Ovary (tissue), 7 donors: ENCODE measurements at regions not wholly inside any gene's neighbourhood (a gene's known extent, or its start where the extent isn't known, plus 50 kb on each side); places are given as distances from the start of the nearest gene placed in this dataset.

Experiments
- DNase-seq, 5 donors: peaks; one replicate each; pipeline ENCODE4 v3.0.0-alpha.2; 2019 to 2020
- H3K27ac ChIP-seq, 2 donors: fragments of 200-600 bp; one replicate each; pipeline versions ENCODE4 v1.5.1 to v1.8.0; 2019 to 2022
- H3K27me3 ChIP-seq: fragments of 200-600 bp; one replicate; pipeline ENCODE4 v1.8.0; 2022
- H3K36me3 ChIP-seq: fragments of 200-600 bp; sonication (generic); one replicate; pipeline ENCODE4 v1.5.1; 2019
- H3K4me1 ChIP-seq: one replicate; pipeline ENCODE4 v1.8.1; 2013; ENCODE audit warnings: mild to moderate bottlenecking, moderate library complexity; ENCODE audit not compliant: insufficient read depth
- H3K4me3 ChIP-seq: fragments of 200-600 bp; sonication (generic); one replicate; pipeline ENCODE4 v1.5.1; 2017
- H3K9me3 ChIP-seq, 2 donors: fragments of 200-600 bp in 1 of 2; sonication (generic) in 1 of 2; one replicate each; pipeline versions ENCODE4 v1.5.1 to v1.8.1; 2013 to 2019; ENCODE audit warnings: mild to moderate bottlenecking in 1 of 2, moderate library complexity in 1 of 2
- EP300 ChIP-seq: sonication (generic); formaldehyde crosslinking; IDR thresholded peaks from one replicate; pipeline ENCODE4 v1.6.1; 2017; ENCODE audit warnings: antibody characterized with exemption
- POLR2A ChIP-seq: fragments of 450-650 bp; IDR thresholded peaks from one replicate; pipeline ENCODE4 v1.6.1; 2017; ENCODE audit warnings: antibody characterized with exemption, mild to moderate bottlenecking, moderate library complexity
- WGBS, 3 donors: extraction: QIAGEN DNeasy Blood & Tissue Kit in 1 of 3; methylation state at CpG; one replicate each; pipeline versions ENCODE4 v1.1.5 to v1.1.7; 2013 to 2017; 5-methylcytosine and 5-hydroxymethylcytosine counted together
- intact Hi-C, 4 donors: fragments of 100-400 bp; cut with DNase I; formaldehyde crosslinking; loops; one replicate each; pipeline versions ENCODE4 v1.11.0 to v1.15.1; 2022 to 2023
- TF ChIP-seq, protein P1 (sequence below), 3 donors: fragments of 450-650 bp in 2 of 3; fragments of 200-600 bp in 1 of 3; IDR thresholded peaks; one replicate each; pipeline versions ENCODE4 v1.5.1 to v1.8.0; 2016 to 2022; ENCODE audit warnings: antibody characterized with exemption in 3 of 3, mild to moderate bottlenecking in 1 of 3
- donor health status: DM: no; HTN: no; CAD: no; lungs with moderate emphysema.
- donor health status: DM: no; HTN: no; CAD: no.
- donor health status: Bipolar disorder and iron deficiency.
- donor health status: DM: no; HTN: no; CAD: no.
- donor health status: DM: yes; HTN: yes; CAD: no.

DNA sequence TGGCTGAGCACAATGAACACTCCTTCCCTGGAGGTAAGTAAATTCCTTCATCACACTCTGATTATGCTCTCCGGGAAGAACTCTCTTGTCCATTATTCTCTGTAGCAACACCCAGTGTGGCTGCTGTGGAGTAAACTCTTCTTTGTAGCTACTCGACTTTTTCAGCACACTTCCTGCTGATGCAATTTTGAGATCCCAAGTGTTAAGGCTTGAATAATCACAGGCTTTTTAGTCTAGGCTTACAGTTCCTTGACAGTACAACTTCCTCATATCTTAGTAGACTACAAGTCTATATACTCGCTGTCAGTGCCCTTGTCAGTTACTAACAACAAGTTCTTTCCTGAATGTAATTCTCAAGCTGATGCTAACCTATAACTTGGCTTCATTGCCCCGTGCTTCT is 301.8 kb upstream of the API5 start:
- intact Hi-C loops, result no loop called here
- Histone ChIP-seq H3K27ac (no peak overlapping the region), H3K9me3 (peaks cover 0 to 4% of the 10 kb centered on the region in 2 donors), H3K4me3 (no peak overlapping the region), H3K27me3 (no peaks in the 10 kb centered on the region), H3K4me1 (no peaks in the 10 kb centered on the region), H3K36me3 (no peaks in the 10 kb centered on the region)
- WGBS, 3 donors, result 65 to 72% (median 66%) methylated on average over 4 of the region's 4 CpGs
- TF ChIP-seq, protein P1, sequence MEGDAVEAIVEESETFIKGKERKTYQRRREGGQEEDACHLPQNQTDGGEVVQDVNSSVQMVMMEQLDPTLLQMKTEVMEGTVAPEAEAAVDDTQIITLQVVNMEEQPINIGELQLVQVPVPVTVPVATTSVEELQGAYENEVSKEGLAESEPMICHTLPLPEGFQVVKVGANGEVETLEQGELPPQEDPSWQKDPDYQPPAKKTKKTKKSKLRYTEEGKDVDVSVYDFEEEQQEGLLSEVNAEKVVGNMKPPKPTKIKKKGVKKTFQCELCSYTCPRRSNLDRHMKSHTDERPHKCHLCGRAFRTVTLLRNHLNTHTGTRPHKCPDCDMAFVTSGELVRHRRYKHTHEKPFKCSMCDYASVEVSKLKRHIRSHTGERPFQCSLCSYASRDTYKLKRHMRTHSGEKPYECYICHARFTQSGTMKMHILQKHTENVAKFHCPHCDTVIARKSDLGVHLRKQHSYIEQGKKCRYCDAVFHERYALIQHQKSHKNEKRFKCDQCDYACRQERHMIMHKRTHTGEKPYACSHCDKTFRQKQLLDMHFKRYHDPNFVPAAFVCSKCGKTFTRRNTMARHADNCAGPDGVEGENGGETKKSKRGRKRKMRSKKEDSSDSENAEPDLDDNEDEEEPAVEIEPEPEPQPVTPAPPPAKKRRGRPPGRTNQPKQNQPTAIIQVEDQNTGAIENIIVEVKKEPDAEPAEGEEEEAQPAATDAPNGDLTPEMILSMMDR (IDR thresholded peaks at IDR 0.05), result no peak
- no peak for TF ChIP-seq POLR2A
- no peak for TF ChIP-seq EP300
- DNase-seq, result no peak

DNA sequence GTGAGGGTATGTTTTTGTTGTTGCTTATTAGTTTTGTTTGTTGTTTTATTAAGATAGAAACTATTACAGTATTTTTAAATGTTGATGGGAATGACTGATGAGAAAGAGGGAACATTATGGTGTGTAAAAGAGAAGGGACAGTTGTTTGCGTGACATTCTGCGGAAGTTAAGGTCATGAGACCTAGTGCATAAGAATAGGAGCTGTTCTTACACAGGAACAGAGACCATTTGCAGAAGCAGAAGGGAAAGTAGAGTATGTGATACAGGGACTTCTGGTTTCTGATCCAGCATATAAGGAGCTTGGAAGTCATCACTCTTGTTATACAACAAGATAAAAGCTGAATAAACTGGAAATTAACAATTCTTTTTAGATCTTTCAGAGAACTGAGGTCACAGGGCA is 299.2 kb upstream of the API5 start:
- WGBS, 3 donors, result 56 to 97% (median 65%) methylated on average over 2 of the region's 2 CpGs

DNA sequence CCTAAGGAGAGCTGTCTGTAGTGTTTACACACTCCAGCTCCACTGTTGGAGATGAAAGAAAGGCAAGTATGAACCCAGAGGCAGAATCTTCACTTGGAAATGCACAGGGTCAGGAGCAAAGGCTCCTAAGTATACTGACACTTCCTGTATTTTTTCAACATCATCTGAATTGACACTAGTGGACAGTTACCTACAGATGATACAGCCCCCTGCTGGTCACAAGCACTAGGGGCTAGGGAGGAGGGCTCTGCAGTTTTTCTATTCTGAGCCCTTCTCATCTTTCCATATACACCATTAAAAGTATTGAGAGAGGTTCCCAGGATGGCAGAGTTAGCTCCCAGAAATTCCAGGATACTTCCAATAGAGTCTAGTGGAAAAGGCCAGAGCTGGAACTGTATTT is 290.3 kb upstream of the API5 start:
- Histone ChIP-seq H3K36me3 (no peaks in the 10 kb centered on the region), H3K4me1 (no peaks in the 10 kb centered on the region), H3K4me3 (no peak overlapping the region), H3K27ac (no peak overlapping the region), H3K27me3 (no peaks in the 10 kb centered on the region), H3K9me3 (no peaks in the 10 kb centered on the region)
- TF ChIP-seq POLR2A (no peak), EP300 (no peak)
- TF ChIP-seq, protein P1 (IDR thresholded peaks at IDR 0.05), result no peak
- intact Hi-C loops, result no loop called here
- no peak for DNase-seq

More for the DNA sequence above, 299.2 kb upstream of the API5 start:
- Histone ChIP-seq H3K9me3 (peaks cover 0 to 4% of the 10 kb centered on the region in 2 donors), H3K27ac (no peak overlapping the region), H3K27me3 (no peaks in the 10 kb centered on the region), H3K4me3 (no peak overlapping the region), H3K36me3 (no peaks in the 10 kb centered on the region), H3K4me1 (no peaks in the 10 kb centered on the region)
- DNase-seq, result no peak
- intact Hi-C loops, result no loop called here
- TF ChIP-seq EP300 (no peak), POLR2A (no peak)
- TF ChIP-seq, protein P1 (IDR thresholded peaks at IDR 0.05), result no peak

DNA sequence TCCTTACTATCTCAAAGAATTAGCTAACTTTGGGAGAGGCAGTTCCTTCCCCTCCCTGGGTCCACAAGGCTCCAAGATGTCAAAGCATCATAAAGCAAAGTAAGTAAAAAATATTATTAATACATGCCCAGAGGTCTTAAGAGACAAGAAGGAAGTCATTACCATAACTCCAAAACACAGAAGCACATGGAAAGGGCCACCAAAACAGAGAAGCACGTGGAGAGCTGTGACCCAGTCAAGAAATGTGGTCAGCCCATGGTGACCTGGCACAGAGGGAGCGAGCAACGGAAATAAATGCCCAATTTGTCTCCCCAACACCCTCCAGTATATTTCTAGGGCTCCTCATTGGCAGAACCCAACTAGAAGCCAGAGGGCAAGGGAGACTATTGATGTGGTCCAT is 277.5 kb upstream of the API5 start:
- WGBS, 3 donors, result 78 to 87% (median 84%) methylated on average over 3 of the region's 3 CpGs
- H3K27me3 ChIP-seq, result peaks cover 2% of the 10 kb centered on the region
- no peak overlapping the region for H3K4me3 ChIP-seq
- intact Hi-C loops, result no loop called here
- H3K27ac ChIP-seq, result no peak overlapping the region
- no peaks in the 10 kb centered on the region for H3K4me1 ChIP-seq
- TF ChIP-seq POLR2A (no peak), EP300 (no peak)
- TF ChIP-seq, protein P1 (IDR thresholded peaks at IDR 0.05), result no peak
- no peak for DNase-seq
- H3K9me3 ChIP-seq, result no peaks in the 10 kb centered on the region
- no peaks in the 10 kb centered on the region for H3K36me3 ChIP-seq

DNA sequence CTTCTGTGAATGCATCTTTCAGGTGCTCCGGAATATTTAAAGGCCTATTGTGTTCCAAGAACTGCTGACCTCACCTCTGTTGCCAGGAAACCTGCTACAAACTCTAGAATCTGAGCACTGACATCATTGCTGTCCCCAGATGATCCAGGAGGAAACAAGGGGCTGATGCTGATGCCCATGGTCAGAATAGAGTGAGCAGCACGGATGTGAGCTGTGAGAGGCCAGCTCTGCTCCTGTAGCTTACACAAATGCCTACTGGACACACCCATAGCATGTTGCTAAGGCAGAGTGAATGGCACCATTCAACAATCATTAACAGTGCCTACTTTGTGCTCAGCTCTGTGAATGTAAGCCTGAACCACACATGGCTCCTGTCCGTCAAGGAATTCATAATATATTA is 276.7 kb upstream of the API5 start:
- Histone ChIP-seq H3K27me3 (peaks cover 2% of the 10 kb centered on the region), H3K27ac (no peak overlapping the region), H3K4me1 (no peaks in the 10 kb centered on the region), H3K9me3 (no peaks in the 10 kb centered on the region), H3K4me3 (no peak overlapping the region), H3K36me3 (no peaks in the 10 kb centered on the region)
- no peak for DNase-seq
- 65 to 83% (median 68%) methylated on average over 3 of the region's 3 CpGs for WGBS, 3 donors
- TF ChIP-seq POLR2A (no peak), EP300 (no peak)
- TF ChIP-seq, protein P1 (IDR thresholded peaks at IDR 0.05), result no peak
- intact Hi-C loops, result no loop called here
